ENCODE measurements at regions not wholly inside any gene's neighbourhood (a gene's known extent, or its start where the extent isn't known, plus 50 kb on each side); places are given as distances from the start of the nearest gene placed in this dataset.

DNA sequence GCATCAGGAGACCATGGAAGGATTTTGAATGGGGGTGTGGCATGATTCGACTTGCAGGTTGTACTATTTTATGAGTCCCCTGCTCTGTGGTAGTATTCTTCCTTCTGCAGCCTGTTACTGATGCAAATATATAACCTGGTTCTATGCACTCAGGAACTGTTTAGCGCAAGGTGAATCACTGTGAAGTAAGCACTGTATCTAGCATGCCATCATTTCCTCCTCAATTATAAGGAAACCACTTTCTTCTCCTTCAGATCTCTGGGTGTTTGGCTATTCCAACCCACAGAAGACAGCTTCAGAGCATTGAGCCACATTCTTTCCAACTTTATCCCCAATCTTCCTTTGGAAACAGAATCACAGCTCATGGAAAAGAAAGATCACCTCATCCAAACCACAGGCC lies 176.7 kb downstream of the DIPK2A start:
- DNase-seq: no peak

DNA sequence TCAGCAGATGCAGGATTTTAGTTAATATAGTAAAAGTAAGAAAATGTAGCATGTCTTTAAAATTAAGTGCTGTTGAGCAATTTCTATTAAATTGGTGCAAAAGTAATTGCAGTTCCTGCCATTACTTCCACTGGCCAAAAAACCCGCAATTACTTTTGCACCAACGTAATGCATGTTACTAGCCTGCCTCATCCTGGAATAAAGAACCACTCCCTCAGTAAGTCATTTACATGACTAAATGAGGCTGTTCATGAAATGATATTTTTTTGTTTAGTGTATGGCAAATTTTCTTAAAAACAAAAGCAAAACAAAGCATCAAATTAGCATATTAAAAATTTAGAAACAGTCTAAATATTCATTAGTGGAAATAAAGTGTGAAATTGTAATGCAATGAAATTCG lies 180.4 kb downstream of the DIPK2A start:
- DNase-seq: no peak

DNA sequence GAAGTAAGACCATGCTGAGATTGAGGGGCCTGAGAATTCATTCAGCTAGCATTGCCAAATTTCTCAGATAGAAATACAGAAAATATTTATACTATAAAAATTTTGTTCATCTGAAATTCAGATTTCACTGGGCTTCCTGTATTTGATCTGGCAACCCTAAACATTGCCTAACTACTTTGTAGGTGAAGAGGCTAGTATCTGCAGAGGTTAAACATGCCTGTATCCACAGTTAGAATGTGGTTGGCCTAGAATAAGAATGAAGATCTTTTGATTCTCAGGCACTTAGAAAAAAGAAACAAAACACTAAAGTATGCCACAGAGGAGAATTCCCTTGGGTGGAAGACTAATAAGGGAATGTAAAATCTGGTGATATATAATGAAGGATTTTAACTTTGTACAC lies 189.0 kb downstream of the DIPK2A start:
- DNase-seq: no peak

DNA sequence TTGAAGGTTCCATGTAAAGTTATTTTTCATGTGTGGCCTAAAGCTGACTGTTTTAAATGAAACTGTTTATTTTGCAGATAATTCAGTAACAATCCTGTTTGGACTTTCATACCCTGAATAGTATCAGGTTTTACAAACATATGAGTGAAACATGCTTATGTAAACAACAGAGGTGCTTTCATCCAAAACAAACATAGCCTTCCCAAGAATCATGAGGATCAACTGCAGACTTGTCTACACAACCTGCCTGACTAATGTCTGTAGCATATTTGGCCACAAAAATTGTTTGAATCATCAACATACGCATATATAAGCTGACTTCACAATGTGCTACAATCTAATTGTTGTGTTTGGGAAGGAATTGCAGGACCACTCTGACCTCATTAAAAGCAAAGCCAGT lies 190.4 kb downstream of the DIPK2A start:
- DNase-seq: no peak

DNA sequence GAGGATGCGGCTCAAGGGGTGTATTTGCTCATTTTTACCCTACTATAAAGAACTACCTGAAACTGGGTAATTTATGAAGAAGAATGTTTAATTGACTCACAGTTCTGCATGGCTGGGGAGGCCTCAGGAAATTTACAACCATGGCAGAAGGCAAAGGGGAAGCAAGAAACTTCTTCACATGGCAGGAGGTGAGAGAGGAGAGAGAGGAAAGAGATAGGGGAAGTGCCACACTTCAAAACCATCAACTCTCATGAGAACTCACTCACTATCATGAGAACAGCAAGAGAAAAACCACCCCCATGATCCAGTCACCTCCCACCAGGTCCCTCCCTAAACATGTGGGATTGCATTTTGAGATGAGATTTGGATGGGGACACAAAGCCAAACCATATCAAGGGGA lies 192.7 kb downstream of the DIPK2A start:
- DNase-seq: no peak

DNA sequence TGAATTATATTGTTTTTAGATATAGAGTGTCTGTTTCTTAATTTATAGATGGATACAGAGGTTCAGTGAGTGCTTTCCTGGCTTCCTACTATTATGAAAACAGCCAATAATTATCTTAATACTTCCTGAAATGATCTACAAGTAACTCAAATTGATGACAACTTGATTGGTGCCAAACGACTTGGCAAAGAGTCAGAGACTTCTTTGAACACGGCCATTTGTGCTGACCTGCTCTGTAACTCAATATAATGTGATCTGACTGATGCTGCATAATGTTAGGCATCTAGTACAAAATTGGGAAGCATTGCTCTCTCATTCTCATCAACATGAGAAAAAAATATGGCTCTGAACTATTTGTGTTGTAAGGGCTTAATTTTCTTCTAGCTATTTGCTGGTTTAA lies 193.9 kb downstream of the DIPK2A start:
- DNase-seq: peak; percentile 18

DNA sequence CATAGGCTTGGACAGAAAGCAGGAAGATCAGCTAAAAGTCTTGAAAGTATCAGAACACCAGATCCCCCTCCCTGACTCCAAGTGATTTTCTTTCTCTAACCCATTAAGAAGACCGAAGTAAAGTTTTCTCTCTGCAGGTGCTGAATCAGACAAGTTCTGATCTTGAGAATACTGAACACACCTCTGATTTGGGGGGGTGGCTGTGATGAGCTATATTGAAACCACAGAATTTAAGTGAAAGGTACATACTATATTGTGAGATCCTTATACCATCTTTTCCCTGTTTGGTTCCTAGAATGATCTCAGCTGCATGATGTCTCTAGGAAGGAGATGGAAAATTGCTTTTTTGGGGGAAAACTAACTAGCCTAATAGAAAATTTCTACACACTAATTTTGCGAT lies 196.0 kb downstream of the DIPK2A start:
- no peak for DNase-seq

DNA sequence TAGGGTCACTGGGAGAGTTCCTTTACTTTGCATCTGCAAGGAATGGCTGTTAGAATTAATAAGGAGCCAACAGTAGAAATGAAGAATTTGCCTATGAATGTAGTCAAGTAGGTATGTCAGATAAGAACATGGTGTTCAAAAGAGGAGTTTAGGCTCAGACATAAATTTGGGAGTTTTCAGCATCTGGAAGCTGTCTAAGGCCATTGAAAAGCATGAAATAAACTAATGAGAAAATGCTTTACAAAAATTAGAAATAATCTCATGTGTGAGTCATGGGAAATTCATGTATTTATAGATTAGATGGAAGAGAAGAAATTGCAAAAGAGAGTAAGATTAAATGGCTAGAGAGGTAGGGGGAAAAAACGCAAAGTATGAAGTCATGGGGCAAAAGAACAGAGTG lies 201.9 kb downstream of the DIPK2A start:
- DNase-seq: no peak

DNA sequence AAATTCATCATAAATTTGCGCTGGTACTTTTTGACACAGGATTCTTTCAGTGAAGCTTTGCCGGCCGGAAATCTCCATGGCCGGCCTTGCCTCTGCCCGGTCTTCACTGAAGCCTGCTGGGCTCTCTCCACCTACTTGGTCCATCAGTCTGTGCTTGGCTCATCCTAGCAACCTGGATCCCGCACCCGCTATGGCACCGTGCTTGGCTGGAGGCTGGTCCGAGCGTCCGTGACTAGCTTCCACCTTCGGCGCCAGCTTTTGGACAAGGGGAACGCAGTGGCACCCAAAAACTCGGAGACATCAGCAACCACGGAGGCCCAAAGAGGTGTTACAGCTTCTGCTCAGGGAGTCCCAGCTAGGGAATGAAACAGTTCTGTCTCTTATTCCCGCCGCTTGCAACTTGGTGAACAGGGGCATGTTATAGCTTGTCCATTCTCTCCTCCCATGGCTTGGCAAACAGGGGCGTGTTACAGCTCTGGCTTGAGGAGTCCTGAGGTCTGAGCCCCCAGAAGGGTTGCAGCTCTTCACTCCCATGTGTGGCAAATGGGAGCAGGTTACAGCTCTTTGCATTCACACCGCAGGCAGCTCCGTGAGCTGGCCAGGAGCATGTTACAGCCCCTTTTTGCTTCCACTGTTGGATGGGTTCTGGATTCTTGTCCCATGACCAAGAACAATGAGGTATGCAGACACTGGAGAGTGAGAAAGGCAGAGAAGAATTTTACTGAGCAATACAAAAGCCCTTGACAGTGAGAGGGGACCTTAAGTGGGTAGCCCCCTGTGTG lies 204.2 kb downstream of the DIPK2A start:
- no peak for DNase-seq

DNA sequence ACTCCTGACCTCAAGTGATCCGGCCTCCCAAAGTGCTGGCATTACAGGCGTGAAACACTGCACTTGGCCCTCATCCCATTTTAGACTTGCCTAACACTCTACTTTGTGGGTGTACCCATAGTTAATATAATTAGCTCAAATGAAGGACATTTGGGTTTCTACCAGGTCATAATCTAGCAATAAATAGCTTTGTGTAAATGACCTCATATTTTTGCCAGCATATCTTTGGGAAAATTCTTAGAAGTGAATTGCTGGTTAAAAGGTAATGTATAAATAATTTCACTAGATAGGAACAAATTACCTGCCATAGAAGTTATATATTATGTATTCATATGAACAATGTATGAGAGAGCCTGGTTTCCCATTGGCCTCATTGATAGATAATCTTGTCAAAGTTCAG lies 206.0 kb downstream of the DIPK2A start:
- DNase-seq: no peak

DNA sequence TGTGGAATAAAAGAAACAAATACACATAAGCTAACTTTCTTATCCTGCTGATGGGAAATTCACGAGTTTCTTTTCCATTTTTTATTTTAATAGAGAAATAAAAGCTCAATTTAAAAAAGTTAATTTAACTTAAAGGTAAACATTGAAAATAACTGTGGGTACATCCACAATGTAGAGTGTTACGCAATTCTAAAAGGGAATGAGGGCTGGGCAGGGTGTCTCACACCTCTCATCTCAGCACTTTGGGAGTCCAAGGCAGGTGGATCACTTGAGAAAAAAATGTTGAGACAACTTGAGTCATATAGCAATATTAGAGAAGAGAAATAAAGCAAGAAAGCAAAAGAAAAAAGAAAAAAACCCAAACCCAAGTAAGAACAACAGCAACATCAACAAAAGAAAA lies 207.0 kb downstream of the DIPK2A start:
- no peak for DNase-seq

DNA sequence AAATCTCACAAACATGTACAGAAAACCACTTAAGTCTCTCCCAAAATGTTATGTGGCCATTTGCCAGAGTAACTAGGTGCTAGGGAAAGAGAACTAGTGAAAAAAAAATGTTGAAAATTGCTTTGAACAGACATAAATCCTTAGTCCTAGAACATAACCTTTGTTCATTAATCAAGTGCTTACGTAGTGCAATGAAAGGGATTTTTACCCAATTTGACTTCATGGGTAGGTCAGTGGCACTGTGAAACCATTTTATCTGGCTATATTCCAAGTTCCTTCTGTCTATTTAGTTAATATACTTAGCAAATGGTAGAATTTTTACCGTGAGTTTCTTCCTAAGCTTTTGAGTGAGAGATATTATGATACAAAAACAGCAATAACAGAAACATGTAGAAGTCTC lies 209.4 kb downstream of the DIPK2A start:
- DNase-seq: no peak

DNA sequence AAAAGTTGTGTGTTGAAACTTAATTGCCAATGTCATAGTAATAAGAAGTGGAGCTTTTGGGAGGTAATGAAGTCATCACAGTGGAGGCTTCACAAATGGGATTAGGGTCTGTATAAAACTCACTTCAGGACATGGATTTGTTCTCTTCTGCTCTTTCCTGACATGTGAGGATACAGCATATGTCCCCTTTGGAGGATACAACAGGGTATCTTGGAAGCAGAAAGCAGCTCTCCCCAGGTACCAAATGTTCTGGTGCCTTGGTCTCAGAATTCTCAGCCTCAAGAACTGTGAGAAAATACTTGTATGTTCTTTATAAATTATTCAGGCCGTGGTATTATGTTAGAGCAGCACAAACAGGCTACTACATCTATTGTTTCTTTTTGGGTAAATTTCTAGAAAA lies 210.9 kb downstream of the DIPK2A start:
- DNase-seq: no peak

DNA sequence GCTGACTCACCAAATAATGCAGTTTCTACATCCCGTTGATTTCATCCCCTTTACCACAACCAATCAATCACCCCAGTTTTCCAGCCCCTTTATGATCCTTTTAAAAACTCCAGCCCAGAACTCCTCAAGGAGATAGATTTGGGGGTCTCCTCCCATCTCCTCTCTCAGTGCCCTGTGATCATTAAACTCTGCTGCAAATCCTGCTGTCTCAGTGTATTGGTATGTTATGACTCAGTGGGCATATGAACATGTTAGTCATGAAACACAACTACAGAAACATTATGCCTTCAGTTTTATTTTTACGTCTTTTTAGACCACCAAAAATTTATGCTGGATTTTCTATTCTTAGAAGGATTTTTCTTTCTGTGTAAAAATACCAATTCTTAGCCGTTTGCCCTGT lies 213.7 kb downstream of the DIPK2A start:
- DNase-seq: no peak

DNA sequence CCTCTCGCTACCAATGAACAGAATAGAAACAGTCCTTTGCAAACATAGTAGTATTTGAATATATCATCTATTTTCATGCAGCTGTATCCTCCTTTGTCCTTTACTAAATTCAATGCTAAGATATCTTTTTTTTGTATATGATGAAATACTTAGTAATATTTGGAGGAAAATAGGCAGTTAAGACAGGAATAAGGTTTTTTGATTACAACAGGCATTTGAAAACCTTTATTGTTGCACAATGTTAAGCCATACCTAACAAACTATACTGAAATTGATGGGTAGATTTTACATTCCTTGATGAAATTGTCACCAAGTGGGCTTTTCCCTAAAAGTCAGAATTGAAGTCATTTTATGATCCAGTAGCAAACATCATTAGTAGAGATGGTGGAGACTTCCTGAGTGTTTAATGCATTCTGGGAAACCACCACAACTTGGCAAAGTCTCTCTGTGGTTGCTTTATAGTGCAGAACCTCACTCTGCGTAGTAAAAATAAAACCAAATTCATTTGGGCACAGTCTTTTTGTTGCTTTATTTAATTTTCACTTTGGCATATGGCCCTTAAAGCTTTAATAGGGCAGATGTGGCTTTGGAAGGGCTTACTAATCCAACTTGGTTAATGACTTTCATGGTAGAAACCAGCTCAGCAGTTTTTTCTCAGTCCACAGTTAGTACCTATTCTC lies 216.0 kb downstream of the DIPK2A start:
- DNase-seq: no peak

DNA sequence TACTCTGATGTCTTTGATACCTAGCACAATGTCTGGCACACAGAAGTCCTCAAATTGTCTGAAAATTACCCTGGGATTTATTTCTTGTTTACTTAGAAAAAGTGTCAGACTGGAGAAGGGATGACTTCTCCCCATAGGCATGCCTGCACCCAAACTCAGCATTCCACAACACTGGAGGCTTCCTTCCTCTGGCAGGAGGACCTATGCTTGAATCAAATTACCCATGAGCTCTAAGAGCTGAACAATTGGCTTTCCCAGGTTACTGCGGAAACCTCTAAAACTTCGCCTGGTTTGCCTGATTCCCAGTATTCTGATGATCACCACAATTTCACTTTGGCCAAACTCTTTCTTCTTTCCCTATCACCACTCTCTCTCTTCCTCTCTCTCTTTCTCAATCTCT lies 217.4 kb downstream of the DIPK2A start:
- DNase-seq: no peak

DNA sequence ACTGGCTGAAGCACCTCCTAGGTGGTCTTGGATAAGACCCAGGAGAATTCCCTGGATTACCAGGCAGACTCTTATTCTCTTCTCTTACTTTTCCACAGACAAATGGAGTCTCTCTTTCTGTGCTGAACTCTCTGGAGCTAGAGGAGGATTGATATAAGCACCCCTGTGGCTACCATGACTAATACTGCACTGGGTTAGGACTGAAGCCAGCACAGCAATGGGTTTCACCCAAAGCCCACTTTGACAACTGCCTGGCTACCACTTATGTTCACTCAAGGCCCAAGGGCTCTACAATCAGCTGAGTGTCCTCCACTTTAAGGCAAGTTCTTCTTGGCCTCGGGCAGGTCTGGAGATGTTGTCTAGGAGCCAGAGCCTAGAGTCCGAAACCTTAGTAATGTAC lies 225.5 kb downstream of the DIPK2A start:
- no peak for DNase-seq

DNA sequence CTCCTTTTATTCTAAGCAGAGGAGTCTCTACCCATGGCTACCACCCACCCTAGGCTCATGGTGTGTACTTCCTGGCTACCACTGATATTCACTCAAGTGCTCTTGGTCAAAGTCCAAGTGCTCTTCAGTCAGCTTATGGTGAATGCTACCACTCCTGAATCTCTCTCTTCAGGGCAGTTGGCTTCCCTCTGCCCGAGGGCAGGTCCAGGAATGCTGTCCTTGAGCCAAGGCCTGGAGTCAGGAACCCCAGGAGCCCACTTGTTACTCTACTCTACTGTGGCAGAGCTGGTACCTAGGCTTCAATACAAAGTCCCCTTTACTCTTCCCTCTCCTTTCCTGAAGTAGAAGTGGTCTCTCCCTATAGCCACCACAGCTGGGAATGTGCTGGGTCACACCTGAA lies 226.0 kb downstream of the DIPK2A start:
- no peak for DNase-seq

DNA sequence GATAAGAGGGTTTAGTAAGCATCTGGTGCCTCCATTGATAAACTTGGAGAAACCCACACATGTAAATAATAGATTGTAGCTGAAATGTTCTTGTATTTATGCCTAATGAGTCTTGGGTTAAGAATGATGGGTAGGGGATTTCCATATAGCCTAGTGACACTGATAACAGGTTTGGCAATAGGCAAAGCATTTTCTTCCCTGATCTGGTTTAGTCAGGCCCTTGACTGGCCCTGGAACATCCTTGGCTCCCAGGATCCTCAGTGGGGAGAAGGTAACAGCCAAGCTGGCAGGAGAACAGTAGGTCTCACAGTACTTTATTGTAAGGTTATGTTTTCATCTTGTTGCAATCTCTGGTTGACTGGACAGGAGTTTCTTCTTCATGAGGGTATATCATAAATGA lies 228.4 kb downstream of the DIPK2A start:
- DNase-seq: no peak

DNA sequence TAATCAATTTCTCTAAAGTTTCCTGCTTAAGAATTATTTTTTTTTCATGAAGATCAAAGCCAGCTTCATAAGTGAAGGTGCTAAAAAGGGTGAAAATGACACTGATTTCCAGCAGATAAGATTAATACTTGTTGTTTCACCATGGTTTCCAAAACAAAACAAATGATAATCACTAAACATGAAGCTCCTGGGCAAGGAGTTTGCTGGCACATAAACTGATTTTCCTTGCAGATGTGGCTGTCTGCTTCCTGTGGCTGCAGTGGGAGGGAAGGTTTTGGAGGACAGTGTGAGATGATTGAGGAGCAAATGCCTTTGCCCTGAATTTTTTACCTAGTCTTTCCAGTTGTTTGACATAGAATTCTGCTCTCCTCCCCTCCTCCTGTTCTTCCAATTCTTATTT lies 228.8 kb downstream of the DIPK2A start:
- no peak for DNase-seq

DNA sequence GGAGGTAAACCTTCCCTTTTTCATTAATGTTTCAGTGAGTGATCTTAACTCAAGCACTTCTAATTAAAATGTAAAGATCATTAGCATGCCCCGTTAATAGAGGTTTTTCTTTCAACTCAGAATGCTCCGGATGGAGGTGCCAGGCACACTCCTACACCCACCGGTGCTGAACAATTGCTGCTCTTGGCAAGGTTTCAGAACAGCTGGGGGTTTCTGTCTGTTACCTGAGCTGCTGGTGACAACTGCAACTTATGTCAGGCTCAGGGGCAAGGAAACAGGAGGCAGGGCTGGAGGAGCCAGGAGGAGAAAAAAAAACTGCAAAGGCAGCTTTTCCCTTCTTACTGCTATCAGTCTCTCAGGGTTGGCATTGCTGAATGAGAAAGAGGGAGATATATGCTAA lies 250.1 kb downstream of the DIPK2A start:
- DNase-seq: no peak

DNA sequence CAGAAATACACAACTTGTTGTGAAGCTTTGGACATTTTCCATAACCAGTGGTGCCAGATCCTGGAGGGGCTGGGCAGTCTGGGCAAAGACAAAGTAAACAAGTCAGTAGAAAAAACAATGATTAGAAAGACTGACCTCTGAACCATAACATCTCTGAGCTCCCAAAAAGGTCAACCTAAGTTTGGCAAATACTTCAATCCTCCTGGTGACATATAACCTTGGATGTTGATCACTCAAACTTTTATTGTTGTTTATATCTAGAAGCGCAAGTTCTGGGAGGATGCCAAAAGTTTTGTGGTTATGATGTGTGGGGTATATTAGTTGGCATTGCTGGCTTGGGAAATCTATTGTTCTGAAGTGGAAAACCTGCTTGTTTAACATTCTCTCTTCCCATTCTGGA lies 257.7 kb downstream of the DIPK2A start:
- no peak for DNase-seq

DNA sequence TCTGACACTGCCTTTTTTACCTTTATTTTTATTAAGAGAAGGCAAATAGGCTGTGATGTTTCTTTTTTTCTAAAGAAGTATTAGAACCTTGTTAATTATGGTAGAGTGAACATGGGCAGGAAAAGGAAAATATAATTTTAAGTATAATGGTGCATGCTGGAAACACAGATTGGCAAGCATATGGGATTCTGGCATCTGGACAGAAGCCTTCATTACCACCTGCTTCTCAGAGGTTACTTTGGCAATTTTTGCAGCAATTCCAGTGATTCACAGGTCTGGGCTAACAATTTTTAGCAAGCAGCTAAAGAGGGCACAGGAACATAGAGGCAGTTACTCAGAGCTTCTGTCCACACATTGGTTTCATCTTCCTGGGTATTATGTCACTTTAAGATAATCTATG lies 258.3 kb downstream of the DIPK2A start:
- DNase-seq: no peak

DNA sequence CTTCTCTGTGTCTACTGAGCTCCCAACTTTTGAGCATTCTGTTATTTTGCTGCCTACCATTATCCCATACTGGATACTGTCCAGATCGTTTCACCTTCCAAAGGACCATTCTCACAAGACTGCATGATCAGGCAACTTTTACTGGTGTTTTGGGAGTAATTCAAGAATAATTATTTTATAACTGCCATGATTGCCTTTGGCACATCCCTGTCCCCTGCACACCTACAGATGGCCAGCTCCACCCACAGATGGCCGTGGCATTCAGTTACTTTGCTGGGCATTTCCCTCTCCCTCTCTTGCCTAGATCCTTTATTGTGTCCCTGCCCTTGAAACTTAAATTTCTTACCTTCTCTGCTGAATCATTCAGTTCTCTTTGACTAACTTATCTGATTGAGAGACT lies 263.9 kb downstream of the DIPK2A start:
- DNase-seq: no peak

DNA sequence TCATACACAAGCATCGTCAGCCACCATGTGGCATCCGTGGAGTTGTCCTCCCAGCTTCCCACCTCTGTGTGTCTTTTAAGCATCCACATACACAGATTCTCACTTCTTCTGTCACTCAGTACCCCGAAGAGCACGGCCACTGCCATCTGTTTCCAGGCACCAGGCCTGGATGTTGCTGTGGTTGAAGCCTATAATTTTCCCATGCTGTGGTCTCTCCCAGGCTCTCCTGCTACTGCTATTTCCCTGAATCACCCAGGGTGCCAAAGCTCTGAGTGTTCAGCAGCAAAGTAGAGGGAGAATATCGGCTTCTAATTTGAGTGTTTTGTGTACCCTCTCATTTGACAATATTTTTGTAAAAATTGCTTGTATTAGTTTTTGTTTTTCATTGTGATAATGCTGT lies 265.7 kb downstream of the DIPK2A start:
- DNase-seq: no peak
